UCSD-AML1 (cell line): ENCODE measurements at regions not wholly inside any gene's neighbourhood (a gene's known extent, or its start where the extent isn't known, plus 50 kb on each side); places are given as distances from the start of the nearest gene placed in this dataset.

Experiments used
- DNase-seq: peaks from one replicate; lab custom pipeline; 2025; ENCODE audit not compliant: unreplicated experiment; lab: John Stamatoyannopoulos, UW

- no peak for DNase-seq
These were observed 56.8 kb upstream of the GTF3A start for GRCh38 chr13:27367570-27367969.

- no peak for DNase-seq
These were observed 54.0 kb upstream of the GTF3A start for GRCh38 chr13:27370305-27370872.

GRCh38 chr13:27371932-27372331 is 52.5 kb upstream of the GTF3A start:
- DNase-seq, result no peak

GRCh38 chr13:27372896-27373295 is 51.5 kb upstream of the GTF3A start:
- no peak for DNase-seq

- no peak for DNase-seq
These were observed 50.2 kb upstream of the GTF3A start for GRCh38 chr13:27374126-27374613.
